ENCODE measurements at regions not wholly inside any gene's neighbourhood (a gene's known extent, or its start where the extent isn't known, plus 50 kb on each side); places are given as distances from the start of the nearest gene placed in this dataset.

- no peaks in the 10 kb centered on the region for H3K79me2 ChIP-seq (replicated peaks; ENCODE audit: insufficient read depth)
- no peak overlapping the region for H3K27ac Mint-ChIP-seq
- H3K4me1 ChIP-seq (ENCODE audit: insufficient read depth), result no peaks in the 10 kb centered on the region
- H3K4me1 Mint-ChIP-seq, result no peaks in the 10 kb centered on the region
- H2AFZ ChIP-seq, result no peak overlapping the region
- H3K9me2 ChIP-seq (ENCODE audit: insufficient read depth), result no peaks in the 10 kb centered on the region
- DNase-seq (ENCODE audit: low spot score), result no peak
- no peaks in the 10 kb centered on the region for H4K20me1 ChIP-seq (replicated peaks; ENCODE audit: insufficient read depth)
- no peak for ATAC-seq
- no peaks in the 10 kb centered on the region for H3K27me3 ChIP-seq (ENCODE audit: insufficient read depth)
- no peaks in the 10 kb centered on the region for H3K9me3 Mint-ChIP-seq
- no peak overlapping the region for H3K4me2 ChIP-seq
- H3F3A ChIP-seq (replicated peaks; ENCODE audit: low read depth), result no peaks in the 10 kb centered on the region
- no peak for TF ChIP-seq STAT1 (IDR thresholded peaks at IDR 0.05; ENCODE audit: unreplicated experiment)
- no peak for TF ChIP-seq ETS1 (IDR thresholded peaks at IDR 0.05)
- TF ChIP-seq CREB1 (CRISPR knock-in tag; IDR thresholded peaks at IDR 0.05; ENCODE audit: low read depth), result no peak
- TF ChIP-seq REST (IDR thresholded peaks at IDR 0.05; ENCODE audit: unreplicated experiment), result no peak
- no peak for TF ChIP-seq ZNF462 (CRISPR knock-in tag; IDR thresholded peaks at IDR 0.05)
- TF ChIP-seq ZNF331 (CRISPR knock-in tag; IDR thresholded peaks at IDR 0.05; ENCODE audit: low read depth), result no peak
- TF ChIP-seq NANOG (IDR thresholded peaks at IDR 0.05; ENCODE audit: borderline replicate concordance), result no peak
- no peak for TF ChIP-seq EZH2phosphoT487 (IDR thresholded peaks at IDR 0.05; ENCODE audit: unreplicated experiment)
- no peak for TF ChIP-seq CTCF (conservative IDR thresholded peaks at IDR 0.05; ENCODE audit: low read depth in 2 of 2)
- no peaks in the 10 kb centered on the region for H3K36me3 Mint-ChIP-seq (ENCODE audit: low read depth)
- no peak overlapping the region for H3K4me3 Mint-ChIP-seq
- no peak overlapping the region for H3K4me3 ChIP-seq
- no peak overlapping the region for H3K27ac ChIP-seq (ENCODE audit: low read depth)
- no peaks in the 10 kb centered on the region for H3K36me3 ChIP-seq (ENCODE audit: insufficient read depth)
- no peaks in the 10 kb centered on the region for H3K27me3 Mint-ChIP-seq (ENCODE audit: insufficient read depth, low read depth, poor library complexity)
These were observed 466.2 kb downstream of the FBXO15 start for GRCh38 chr18:73681398-73681797.

Data from GM23338 (cell line).